Endothelial cell of umbilical vein (primary cell): ENCODE measurements at regions not wholly inside any gene's neighbourhood (a gene's known extent, or its start where the extent isn't known, plus 50 kb on each side); places are given as distances from the start of the nearest gene placed in this dataset.

Source experiments
- BruUV-seq: library from RNA; stranded (reverse); fragments of 400-500 nt; replicated peaks from 2 replicates; lab custom pipeline; 2021; lab: Mats Ljungman, UMichigan
- CTCF ChIA-PET: fragments of 300-600, 350-600 bp; sonication (Branson Sonifier 250); formaldehyde crosslinking; loops from one replicate; lab custom pipeline; 2021; ENCODE audit warnings: antibody characterized with exemption, inconsistent platforms; lab: Charles Lee
- POLR2A ChIA-PET: fragments of 300-600, 350-600 bp; sonication (Branson Sonifier 250); formaldehyde crosslinking; loops from one replicate; lab custom pipeline; 2021; ENCODE audit warnings: antibody characterized with exemption, inconsistent platforms; lab: Charles Lee
- DNase-seq: peaks from one replicate; pipeline ENCODE4 v3.0.0-alpha.2; 2011; ENCODE audit warnings: low read depth, low spot score
- FAIRE-seq: peaks from 2 replicates; lab custom pipeline; 2011; peaks lifted over from hg19 to GRCh38; lab: Jason Lieb, UNC
- H2AFZ ChIP-seq: 2 replicates; pipeline ENCODE4 v1.6.0; 2012; ENCODE audit warnings: low read depth, low read length, control low read depth, inconsistent platforms
- H3K27ac ChIP-seq: 2 replicates; pipeline ENCODE4 v1.5.1; 2011; ENCODE audit warnings: low read depth, mild to moderate bottlenecking, control low read depth, low read length, moderate library complexity; ENCODE audit not compliant: insufficient read depth
- H3K27me3 ChIP-seq, 2 experiments: 2 replicates each; pipeline versions ENCODE4 v1.6.0 to v1.6.1; 2011; ENCODE audit warnings: low read length in 2 of 2, mixed read lengths in 1 of 2; ENCODE audit not compliant: control insufficient read depth in 2 of 2, insufficient read depth in 2 of 2
- H3K36me3 ChIP-seq, 2 experiments: 2 replicates in 1 of 2; 3 replicates in 1 of 2; pipeline ENCODE4 v1.5.1; 2011; ENCODE audit warnings: low read length in 2 of 2, mild to moderate bottlenecking in 1 of 2, moderate library complexity in 1 of 2; ENCODE audit not compliant: control insufficient read depth in 2 of 2, insufficient read depth in 2 of 2; ENCODE audit errors: extremely low read depth in 1 of 2
- H3K4me1 ChIP-seq: 3 replicates; pipeline ENCODE4 v1.5.1; 2011; ENCODE audit warnings: mild to moderate bottlenecking, low read length; ENCODE audit not compliant: control insufficient read depth, insufficient read depth; ENCODE audit errors: extremely low read depth
- H3K4me2 ChIP-seq: 2 replicates; pipeline ENCODE4 v1.6.1; 2011; ENCODE audit warnings: low read length, control low read depth, mixed read lengths; ENCODE audit not compliant: insufficient read depth
- H3K4me3 ChIP-seq, 3 experiments: fragments of 200-600 bp in 1 of 3; sonication (generic), shearing (Covaris generic) in 1 of 3; replicated peaks in 1 of 3; 2 replicates each; pipeline ENCODE4 v1.5.1; 2011 to 2016; ENCODE audit warnings: control low read depth in 3 of 3, low read length in 3 of 3, mild to moderate bottlenecking in 2 of 3, inconsistent platforms in 1 of 3, low read depth in 1 of 3, moderate library complexity in 1 of 3; ENCODE audit not compliant: insufficient read depth in 1 of 3
- H3K79me2 ChIP-seq: 2 replicates; pipeline ENCODE4 v1.6.0; 2012; ENCODE audit warnings: low read length, inconsistent platforms; ENCODE audit not compliant: control insufficient read depth, insufficient read depth
- H3K9ac ChIP-seq: replicated peaks from 2 replicates; pipeline ENCODE3; 2011; ENCODE audit warnings: low read length, control low read depth; ENCODE audit not compliant: insufficient read depth; ENCODE audit errors: extremely low read depth
- H3K9me1 ChIP-seq: replicated peaks from 3 replicates; pipeline ENCODE4 v1.6.0; 2011; ENCODE audit warnings: mild to moderate bottlenecking, low read length; ENCODE audit not compliant: control insufficient read depth, insufficient read depth; ENCODE audit errors: extremely low read depth
- H3K9me3 ChIP-seq: replicated peaks from 2 replicates; pipeline ENCODE4 v1.5.1; 2012; ENCODE audit warnings: low read length, inconsistent platforms; ENCODE audit not compliant: control insufficient read depth, insufficient read depth
- H4K20me1 ChIP-seq: replicated peaks from 2 replicates; pipeline ENCODE3; 2011; ENCODE audit warnings: mild to moderate bottlenecking, low read length; ENCODE audit not compliant: control insufficient read depth, insufficient read depth; ENCODE audit errors: extremely low read depth
- CTCF ChIP-seq, 2 donors: IDR thresholded peaks; 1 replicate in 1 of 2; 2 replicates in 1 of 2; pipeline ENCODE4 v1.5.1; 2011; ENCODE audit warnings: low read length in 2 of 2, mild to moderate bottlenecking in 2 of 2, moderate library complexity in 2 of 2, control low read depth in 1 of 2, inconsistent platforms in 1 of 2, low read depth in 1 of 2; ENCODE audit not compliant: insufficient read depth in 1 of 2; ENCODE audit errors: extremely low read depth in 1 of 2
- EZH2 ChIP-seq: IDR thresholded peaks from 2 replicates; pipeline ENCODE4 v1.6.1; 2012; ENCODE audit warnings: borderline replicate concordance, low read depth, mild to moderate bottlenecking, moderate library complexity, low read length, inconsistent platforms; ENCODE audit not compliant: severe bottlenecking
- FOS ChIP-seq: IDR thresholded peaks from 2 replicates; pipeline ENCODE4 v1.6.1; 2011; ENCODE audit warnings: mild to moderate bottlenecking, low read length, moderate library complexity, borderline replicate concordance; ENCODE audit not compliant: insufficient read depth
- GATA2 ChIP-seq: IDR thresholded peaks from 2 replicates; pipeline ENCODE4 v1.7.0; 2011; ENCODE audit warnings: low read depth, mild to moderate bottlenecking, moderate library complexity, mixed read lengths, low read length; ENCODE audit not compliant: insufficient read length, insufficient read depth
- JUN ChIP-seq: IDR thresholded peaks from 2 replicates; pipeline ENCODE4 v1.6.1; 2011; ENCODE audit warnings: borderline replicate concordance, low read depth; ENCODE audit not compliant: insufficient read length, insufficient read depth
- MAX ChIP-seq: IDR thresholded peaks from 2 replicates; pipeline ENCODE4 v1.6.1; 2011; ENCODE audit not compliant: insufficient read depth, insufficient read length
- MYC ChIP-seq: IDR thresholded peaks from one replicate; pipeline ENCODE4 v1.6.1; 2011; ENCODE audit warnings: mild to moderate bottlenecking, low read depth, low read length
- POLR2A ChIP-seq: IDR thresholded peaks from 2 replicates; pipeline ENCODE4 v1.6.1; 2012; ENCODE audit warnings: low read depth, mild to moderate bottlenecking, control low read depth, low read length
- POLR2AphosphoS5 ChIP-seq: IDR thresholded peaks from 2 replicates; pipeline ENCODE4 v1.6.1; 2012; ENCODE audit warnings: low read depth, mild to moderate bottlenecking, control low read depth, low read length, moderate library complexity; ENCODE audit not compliant: insufficient read depth
- dilution Hi-C: fragments of 300-500 bp; cut with MboI; formaldehyde crosslinking; loops from one replicate; pipeline ENCODE4 v1.15.0; 2019; ENCODE audit warnings: low sequenced_read_pairs; ENCODE audit not compliant: extremely low pct_ligation_motif_present
- intact Hi-C: fragments of 100-400 bp; cut with micrococcal nuclease; formaldehyde crosslinking; loops from one replicate; pipeline ENCODE4 v1.10.0; 2022

GRCh38 chr4:151563194-151563593 is 154.2 kb downstream of the FHIP1A start:
- POLR2A ChIA-PET: no interaction called here

More at GRCh38 chr4:151563194-151563593, 154.2 kb downstream of the FHIP1A start:
- Histone ChIP-seq H4K20me1 (no peaks in the 10 kb centered on the region), H3K4me2 (no peak overlapping the region), H3K9me1 (no peaks in the 10 kb centered on the region), H3K27ac (no peak overlapping the region), H3K36me3 (no peaks in the 10 kb centered on the region), H3K4me3 (no peak overlapping the region), H3K9me3 (no peaks in the 10 kb centered on the region), H3K79me2 (no peaks in the 10 kb centered on the region), H3K4me1 (no peaks in the 10 kb centered on the region), H2AFZ (no peak overlapping the region), H3K27me3 (peaks cover 9 to 20% of the 10 kb centered on the region in 2 experiments), H3K9ac (no peak overlapping the region)
- CTCF ChIA-PET: interaction anchor here (0.9 kb wide), 1 partner anchor 41 kb away, joined by 4 read pairs; no protein-coding TSS in a partner anchor
- dilution Hi-C loops (no loop called here), intact Hi-C loops (no loop called here)
- DNase-seq (no peak), FAIRE-seq (no peak)
- no TSS peak for BruUV-seq
- TF ChIP-seq EZH2 (no peak), GATA2 (no peak), JUN (no peak), CTCF (IDR thresholded peaks at IDR 0.05; ENCODE audit: extremely low read depth in 1 of 2, insufficient read depth in 1 of 2, low read depth in 1 of 2, low read length in 2 of 2) (no peak), POLR2A (no peak), POLR2AphosphoS5 (no peak), MYC (no peak), MAX (no peak), FOS (no peak)
